Testis (tissue), 2 donors: ENCODE measurements at regions not wholly inside any gene's neighbourhood (a gene's known extent, or its start where the extent isn't known, plus 50 kb on each side); places are given as distances from the start of the nearest gene placed in this dataset.

ENCODE experiments used
- CTCF ChIP-seq, 3 experiments: fragments of 450-650 bp in 2 of 3; fragments of 200-600 bp in 1 of 3; sonication (generic) in 1 of 3; IDR thresholded peaks; one replicate each; pipeline ENCODE4 v1.5.1; 2016 to 2019; ENCODE audit warnings: antibody characterized with exemption in 3 of 3, mild to moderate bottlenecking in 2 of 3, moderate library complexity in 1 of 3
- POLR2A ChIP-seq: fragments of 450-650 bp; IDR thresholded peaks from one replicate; pipeline ENCODE4 v1.6.1; 2017; ENCODE audit warnings: antibody characterized with exemption, mild to moderate bottlenecking, moderate library complexity

DNA sequence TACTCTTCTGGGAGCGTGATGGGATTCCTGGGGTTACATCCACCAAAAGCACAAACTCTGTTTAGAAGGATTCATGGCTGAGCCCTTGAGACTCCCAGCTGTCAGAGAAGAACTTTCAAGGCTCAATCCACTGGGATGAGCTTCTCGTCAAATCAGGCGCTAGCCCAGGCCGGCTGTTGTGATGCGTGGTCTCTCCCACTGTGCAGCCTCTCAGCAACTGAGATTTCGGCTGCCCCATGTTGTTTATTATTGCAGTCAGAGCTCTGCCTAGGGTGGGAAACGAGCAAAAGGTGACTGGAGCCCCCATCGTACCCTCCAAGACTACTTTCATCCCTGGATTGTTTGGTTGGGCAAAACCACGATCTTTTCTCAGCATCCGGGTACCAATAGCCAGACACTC lies 251.6 kb downstream of the ETS1 start:
- TF ChIP-seq CTCF (IDR thresholded peaks at IDR 0.05) (no peak), POLR2A (no peak)
